ENCODE measurements at regions not wholly inside any gene's neighbourhood (a gene's known extent, or its start where the extent isn't known, plus 50 kb on each side); places are given as distances from the start of the nearest gene placed in this dataset.

DNA sequence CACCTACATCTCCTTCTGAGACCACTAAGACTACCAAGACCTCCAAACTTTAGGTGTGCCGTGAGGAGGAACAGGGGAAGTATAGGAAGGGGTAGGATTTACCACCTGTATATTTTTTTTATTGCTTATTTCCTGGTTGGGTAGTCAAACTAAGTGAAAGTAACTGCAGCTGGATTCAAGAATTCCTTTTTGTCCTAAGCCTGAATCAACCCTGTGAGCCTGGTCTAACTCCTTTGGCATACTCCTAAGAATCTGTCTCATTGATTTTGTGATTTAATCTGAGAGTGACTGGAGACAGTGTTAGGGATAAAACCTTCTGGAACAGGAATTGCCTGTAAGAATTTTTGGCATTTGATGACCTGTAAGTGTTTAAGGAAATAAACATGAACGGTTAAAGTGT is 523.5 kb upstream of the MIR17HG start:
- TF ChIP-seq EZH2 (IDR thresholded peaks at IDR 0.05; ENCODE audit: low read depth) (no peak), CTCF (conservative IDR thresholded peaks at IDR 0.05) (no peak)
